Thoracic aorta (tissue), 2 donors: ENCODE measurements at regions not wholly inside any gene's neighbourhood (a gene's known extent, or its start where the extent isn't known, plus 50 kb on each side); places are given as distances from the start of the nearest gene placed in this dataset.

Experiments used
- ATAC-seq: fragments of 150-250 bp; one replicate; pipeline ENCODE4 v1.8.0; 2017; ENCODE audit warnings: low read depth; ENCODE audit not compliant: insufficient number of reproducible peaks, low FRiP score
- DNase-seq: peaks from one replicate; pipeline ENCODE4 v3.0.0-alpha.2; 2020; ENCODE audit warnings: low spot score
- H3K27ac ChIP-seq, 2 donors: fragments of 200-600 bp; sonication (generic); 1 replicate in 1 of 2; 2 replicates in 1 of 2; pipeline ENCODE4 v1.5.1; 2016; ENCODE audit warnings: mild to moderate bottlenecking in 2 of 2, moderate library complexity in 2 of 2
- H3K27me3 ChIP-seq: fragments of 200-600 bp; sonication (generic); replicated peaks from 2 replicates; pipeline ENCODE4 v1.6.0; 2016; ENCODE audit warnings: mild to moderate bottlenecking; ENCODE audit not compliant: insufficient read depth
- H3K36me3 ChIP-seq: fragments of 200-600 bp; sonication (generic); one replicate; pipeline ENCODE4 v1.5.1; 2016
- H3K4me1 ChIP-seq, 2 donors: fragments of 200-600 bp; sonication (generic); 1 replicate in 1 of 2; 2 replicates in 1 of 2; pipeline versions ENCODE4 v1.5.1 to v1.6.0; 2016; ENCODE audit warnings: low read depth in 2 of 2, mild to moderate bottlenecking in 1 of 2; ENCODE audit not compliant: control insufficient read depth in 1 of 2
- H3K4me3 ChIP-seq: fragments of 200-600 bp; sonication (generic); 2 replicates; pipeline ENCODE4 v1.5.1; 2016; ENCODE audit warnings: mild to moderate bottlenecking
- H3K9me3 ChIP-seq: fragments of 200-600 bp; sonication (generic); 2 replicates; pipeline ENCODE4 v1.5.1; 2016
- TF ChIP-seq, protein P1 (sequence below): fragments of 200-600 bp; sonication (generic); IDR thresholded peaks from one replicate; pipeline ENCODE4 v1.5.1; 2019; ENCODE audit warnings: antibody characterized with exemption

DNA sequence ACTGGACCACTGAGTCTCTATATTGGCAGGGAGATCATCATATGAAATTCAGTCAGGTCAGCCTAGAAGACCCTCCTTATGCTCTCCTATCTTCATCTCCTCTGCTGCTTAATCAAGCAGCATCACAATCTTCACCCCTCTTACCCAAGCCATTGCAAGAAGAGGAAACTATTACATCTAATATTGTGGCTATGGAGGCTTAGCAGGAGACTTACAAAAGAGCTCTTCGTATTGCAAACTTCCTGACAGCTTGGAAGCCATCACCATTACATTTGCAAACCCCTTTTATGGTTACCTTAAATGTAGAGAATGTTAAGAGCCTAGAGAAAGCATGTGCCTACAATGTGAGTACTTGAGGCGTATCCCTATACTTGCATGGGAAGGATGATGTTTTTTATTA is 87.2 kb upstream of the STXBP5 start:
- no peak for ATAC-seq
- H3K27me3 ChIP-seq = no peaks in the 10 kb centered on the region

DNA sequence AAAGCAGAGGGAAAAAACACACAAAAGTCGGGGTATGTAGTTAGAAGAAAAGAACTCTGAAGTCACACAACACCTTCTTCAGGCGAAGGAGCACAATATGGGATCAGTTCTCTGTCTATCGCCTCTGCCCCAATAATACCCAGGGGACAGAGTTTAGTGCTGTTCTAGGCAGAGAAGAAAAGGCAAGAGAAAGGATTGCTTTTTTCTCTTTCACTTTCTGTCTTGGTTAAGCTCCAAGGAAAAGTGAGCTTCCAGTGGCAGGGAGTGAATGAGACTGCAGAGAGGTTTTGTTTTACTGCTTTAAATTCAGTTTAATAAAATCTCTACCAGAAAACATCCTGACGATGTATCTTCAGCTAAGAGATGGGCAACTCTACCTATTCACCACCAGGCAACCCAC is 86.6 kb upstream of the STXBP5 start:
- TF ChIP-seq, protein P1, sequence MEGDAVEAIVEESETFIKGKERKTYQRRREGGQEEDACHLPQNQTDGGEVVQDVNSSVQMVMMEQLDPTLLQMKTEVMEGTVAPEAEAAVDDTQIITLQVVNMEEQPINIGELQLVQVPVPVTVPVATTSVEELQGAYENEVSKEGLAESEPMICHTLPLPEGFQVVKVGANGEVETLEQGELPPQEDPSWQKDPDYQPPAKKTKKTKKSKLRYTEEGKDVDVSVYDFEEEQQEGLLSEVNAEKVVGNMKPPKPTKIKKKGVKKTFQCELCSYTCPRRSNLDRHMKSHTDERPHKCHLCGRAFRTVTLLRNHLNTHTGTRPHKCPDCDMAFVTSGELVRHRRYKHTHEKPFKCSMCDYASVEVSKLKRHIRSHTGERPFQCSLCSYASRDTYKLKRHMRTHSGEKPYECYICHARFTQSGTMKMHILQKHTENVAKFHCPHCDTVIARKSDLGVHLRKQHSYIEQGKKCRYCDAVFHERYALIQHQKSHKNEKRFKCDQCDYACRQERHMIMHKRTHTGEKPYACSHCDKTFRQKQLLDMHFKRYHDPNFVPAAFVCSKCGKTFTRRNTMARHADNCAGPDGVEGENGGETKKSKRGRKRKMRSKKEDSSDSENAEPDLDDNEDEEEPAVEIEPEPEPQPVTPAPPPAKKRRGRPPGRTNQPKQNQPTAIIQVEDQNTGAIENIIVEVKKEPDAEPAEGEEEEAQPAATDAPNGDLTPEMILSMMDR = no peak
- H3K27ac ChIP-seq = no peak overlapping the region
- DNase-seq (no peak), ATAC-seq (no peak)
- H3K27me3 ChIP-seq = no peaks in the 10 kb centered on the region
- no peaks in the 10 kb centered on the region for H3K36me3 ChIP-seq
- no peaks in the 10 kb centered on the region for H3K9me3 ChIP-seq
- peaks cover 0 to 2% of the 10 kb centered on the region in 2 donors for H3K4me1 ChIP-seq
- peak overlapping the region; percentile 38 for H3K4me3 ChIP-seq

More for the DNA sequence above, 87.2 kb upstream of the STXBP5 start:
- Histone ChIP-seq H3K4me3 (no peak overlapping the region), H3K27ac (no peak overlapping the region), H3K9me3 (no peaks in the 10 kb centered on the region), H3K4me1 (peaks cover 0 to 4% of the 10 kb centered on the region in 2 donors), H3K36me3 (no peaks in the 10 kb centered on the region)
- no peak for DNase-seq
- TF ChIP-seq, protein P1 = no peak

DNA sequence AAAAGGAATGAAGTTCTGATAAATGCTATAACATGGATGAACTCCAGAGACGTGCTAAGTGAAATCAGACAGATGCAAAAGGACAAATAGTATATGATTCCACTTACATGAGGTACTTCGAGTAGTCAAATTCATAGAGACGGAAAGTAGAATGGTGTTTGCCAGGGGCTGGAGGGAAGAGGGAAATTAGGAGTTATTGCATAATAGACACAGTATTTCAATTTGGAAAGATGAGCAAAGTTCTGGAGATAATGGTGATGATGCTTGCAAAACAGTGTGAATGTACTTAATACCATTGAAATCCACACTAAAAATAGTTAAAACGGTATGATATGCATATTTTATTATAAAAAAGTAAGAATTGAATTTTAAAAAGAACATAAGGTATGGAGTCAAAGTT is 84.9 kb upstream of the STXBP5 start:
- Histone ChIP-seq H3K36me3 (no peaks in the 10 kb centered on the region), H3K27ac (no peak overlapping the region), H3K4me3 (no peak overlapping the region), H3K27me3 (no peaks in the 10 kb centered on the region), H3K9me3 (no peaks in the 10 kb centered on the region), H3K4me1 (no peaks in the 10 kb centered on the region)
- TF ChIP-seq, protein P1 = no peak
- DNase-seq = no peak
- ATAC-seq = no peak

DNA sequence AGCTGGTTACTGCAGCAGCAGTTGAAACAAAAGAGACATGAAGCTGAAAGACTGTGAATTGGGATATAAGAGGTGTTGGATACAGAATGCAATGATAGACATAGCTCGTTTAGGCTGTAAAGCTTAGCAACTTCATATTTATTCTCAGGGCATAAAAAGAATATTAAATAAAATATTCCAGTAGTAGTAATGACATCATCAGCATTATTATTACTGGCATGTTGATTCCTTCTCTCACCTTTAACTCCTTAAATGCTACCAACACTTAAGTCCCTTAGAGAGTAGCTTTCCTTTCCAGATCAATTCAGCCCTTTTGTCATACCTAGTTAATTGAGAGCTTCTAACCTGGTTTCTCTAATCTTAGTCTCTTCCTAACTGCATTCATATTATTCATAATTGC is 81.4 kb upstream of the STXBP5 start:
- Histone ChIP-seq H3K9me3 (no peaks in the 10 kb centered on the region), H3K36me3 (no peaks in the 10 kb centered on the region), H3K4me3 (no peak overlapping the region), H3K4me1 (no peaks in the 10 kb centered on the region), H3K27ac (no peak overlapping the region), H3K27me3 (no peaks in the 10 kb centered on the region)
- TF ChIP-seq, protein P1 = no peak
- DNase-seq (no peak), ATAC-seq (no peak)

DNA sequence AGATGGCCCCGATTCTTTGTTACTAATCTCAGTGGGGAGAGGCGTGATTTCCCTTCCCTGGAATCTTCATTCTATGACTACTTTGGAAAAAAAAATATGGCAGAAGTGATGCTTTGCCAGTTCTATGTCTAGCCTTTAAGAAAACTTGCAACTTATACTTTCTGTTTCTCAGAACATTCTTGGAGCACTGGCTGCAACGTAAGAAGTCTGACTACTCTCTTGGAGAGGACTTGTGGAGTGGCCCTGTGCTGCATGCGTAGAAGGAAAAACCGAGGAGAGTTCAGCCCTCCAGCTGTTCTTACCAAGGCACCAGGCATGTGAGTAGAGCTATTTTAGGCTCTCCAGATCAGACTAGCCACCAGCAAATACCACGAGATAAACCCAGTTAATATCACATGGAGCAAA is 77.6 kb upstream of the STXBP5 start:
- no peak for DNase-seq
- Histone ChIP-seq H3K27ac (no peak overlapping the region), H3K27me3 (no peaks in the 10 kb centered on the region), H3K36me3 (no peaks in the 10 kb centered on the region), H3K4me3 (peak overlapping the region; percentile 20), H3K9me3 (no peaks in the 10 kb centered on the region), H3K4me1 (no peaks in the 10 kb centered on the region)
- no peak for ATAC-seq
- TF ChIP-seq, protein P1 = no peak
